ENCODE measurements at regions not wholly inside any gene's neighbourhood (a gene's known extent, or its start where the extent isn't known, plus 50 kb on each side); places are given as distances from the start of the nearest gene placed in this dataset.

DNA sequence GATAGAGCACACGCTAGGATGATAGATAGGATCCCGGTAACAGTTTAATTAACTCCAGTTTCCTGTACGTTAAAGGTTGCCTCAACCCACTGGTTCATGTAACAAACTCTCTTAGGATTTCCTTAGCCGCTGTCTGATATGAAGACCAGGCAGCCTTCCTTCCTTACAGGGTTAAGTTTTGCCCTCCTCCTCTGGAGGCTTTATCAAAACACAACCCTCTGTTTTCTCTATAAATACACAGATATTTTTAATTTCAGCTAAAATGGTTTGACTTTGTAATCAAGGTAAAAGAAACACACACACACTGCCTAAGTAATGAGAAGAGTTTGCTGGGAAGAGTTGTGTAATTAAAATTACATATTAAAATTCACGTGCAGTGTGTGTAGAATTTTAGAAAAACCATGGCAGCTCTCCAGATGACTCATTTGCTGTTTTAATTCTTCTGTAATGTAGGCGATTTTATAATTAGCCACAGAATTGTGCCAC, 369.8 kb downstream of the CSNK1G3 start (continued):
- TF ChIP-seq, protein P1, sequence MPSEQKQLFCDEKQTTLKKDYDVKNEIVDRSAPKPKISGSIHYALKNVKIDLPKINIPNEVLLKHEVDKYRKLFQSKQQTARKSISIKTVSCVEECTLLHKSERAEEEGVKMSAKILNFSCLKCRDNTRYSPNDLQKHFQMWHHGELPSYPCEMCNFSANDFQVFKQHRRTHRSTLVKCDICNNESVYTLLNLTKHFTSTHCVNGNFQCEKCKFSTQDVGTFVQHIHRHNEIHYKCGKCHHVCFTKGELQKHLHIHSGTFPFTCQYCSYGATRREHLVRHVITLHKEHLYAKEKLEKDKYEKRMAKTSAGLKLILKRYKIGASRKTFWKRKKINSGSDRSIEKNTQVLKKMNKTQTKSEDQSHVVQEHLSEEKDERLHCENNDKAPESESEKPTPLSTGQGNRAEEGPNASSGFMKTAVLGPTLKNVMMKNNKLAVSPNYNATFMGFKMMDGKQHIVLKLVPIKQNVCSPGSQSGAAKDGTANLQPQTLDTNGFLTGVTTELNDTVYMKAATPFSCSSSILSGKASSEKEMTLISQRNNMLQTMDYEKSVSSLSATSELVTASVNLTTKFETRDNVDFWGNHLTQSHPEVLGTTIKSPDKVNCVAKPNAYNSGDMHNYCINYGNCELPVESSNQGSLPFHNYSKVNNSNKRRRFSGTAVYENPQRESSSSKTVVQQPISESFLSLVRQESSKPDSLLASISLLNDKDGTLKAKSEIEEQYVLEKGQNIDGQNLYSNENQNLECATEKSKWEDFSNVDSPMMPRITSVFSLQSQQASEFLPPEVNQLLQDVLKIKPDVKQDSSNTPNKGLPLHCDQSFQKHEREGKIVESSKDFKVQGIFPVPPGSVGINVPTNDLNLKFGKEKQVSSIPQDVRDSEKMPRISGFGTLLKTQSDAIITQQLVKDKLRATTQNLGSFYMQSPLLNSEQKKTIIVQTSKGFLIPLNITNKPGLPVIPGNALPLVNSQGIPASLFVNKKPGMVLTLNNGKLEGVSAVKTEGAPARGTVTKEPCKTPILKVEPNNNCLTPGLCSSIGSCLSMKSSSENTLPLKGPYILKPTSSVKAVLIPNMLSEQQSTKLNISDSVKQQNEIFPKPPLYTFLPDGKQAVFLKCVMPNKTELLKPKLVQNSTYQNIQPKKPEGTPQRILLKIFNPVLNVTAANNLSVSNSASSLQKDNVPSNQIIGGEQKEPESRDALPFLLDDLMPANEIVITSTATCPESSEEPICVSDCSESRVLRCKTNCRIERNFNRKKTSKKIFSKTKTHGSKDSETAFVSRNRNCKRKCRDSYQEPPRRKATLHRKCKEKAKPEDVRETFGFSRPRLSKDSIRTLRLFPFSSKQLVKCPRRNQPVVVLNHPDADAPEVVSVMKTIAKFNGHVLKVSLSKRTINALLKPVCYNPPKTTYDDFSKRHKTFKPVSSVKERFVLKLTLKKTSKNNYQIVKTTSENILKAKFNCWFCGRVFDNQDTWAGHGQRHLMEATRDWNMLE (tag by site-specific recombination; conservative IDR thresholded peaks at IDR 0.05; ENCODE audit: low read depth) = 0 out of 2 replicates have a peak, but pooled peaks have one; percentile 20
- peak; percentile 57 for TF ChIP-seq WT1 (tag by site-specific recombination; IDR thresholded peaks at IDR 0.05)
- TF ChIP-seq, protein P2, sequence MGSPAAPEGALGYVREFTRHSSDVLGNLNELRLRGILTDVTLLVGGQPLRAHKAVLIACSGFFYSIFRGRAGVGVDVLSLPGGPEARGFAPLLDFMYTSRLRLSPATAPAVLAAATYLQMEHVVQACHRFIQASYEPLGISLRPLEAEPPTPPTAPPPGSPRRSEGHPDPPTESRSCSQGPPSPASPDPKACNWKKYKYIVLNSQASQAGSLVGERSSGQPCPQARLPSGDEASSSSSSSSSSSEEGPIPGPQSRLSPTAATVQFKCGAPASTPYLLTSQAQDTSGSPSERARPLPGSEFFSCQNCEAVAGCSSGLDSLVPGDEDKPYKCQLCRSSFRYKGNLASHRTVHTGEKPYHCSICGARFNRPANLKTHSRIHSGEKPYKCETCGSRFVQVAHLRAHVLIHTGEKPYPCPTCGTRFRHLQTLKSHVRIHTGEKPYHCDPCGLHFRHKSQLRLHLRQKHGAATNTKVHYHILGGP (tag by site-specific recombination; IDR thresholded peaks at IDR 0.05) = 0 out of 2 replicates have a peak, but pooled peaks have one; percentile 8
- no peak for TF ChIP-seq ZNF785 (tag by site-specific recombination; IDR thresholded peaks at IDR 0.05)
- TF ChIP-seq ZNF121 (tag by site-specific recombination; IDR thresholded peaks at IDR 0.05) = no peak
- TF ChIP-seq, protein P3, sequence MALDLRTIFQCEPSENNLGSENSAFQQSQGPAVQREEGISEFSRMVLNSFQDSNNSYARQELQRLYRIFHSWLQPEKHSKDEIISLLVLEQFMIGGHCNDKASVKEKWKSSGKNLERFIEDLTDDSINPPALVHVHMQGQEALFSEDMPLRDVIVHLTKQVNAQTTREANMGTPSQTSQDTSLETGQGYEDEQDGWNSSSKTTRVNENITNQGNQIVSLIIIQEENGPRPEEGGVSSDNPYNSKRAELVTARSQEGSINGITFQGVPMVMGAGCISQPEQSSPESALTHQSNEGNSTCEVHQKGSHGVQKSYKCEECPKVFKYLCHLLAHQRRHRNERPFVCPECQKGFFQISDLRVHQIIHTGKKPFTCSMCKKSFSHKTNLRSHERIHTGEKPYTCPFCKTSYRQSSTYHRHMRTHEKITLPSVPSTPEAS (tag by site-specific recombination; IDR thresholded peaks at IDR 0.05) = peak; percentile 32; the same call in 1 of the 2 replicates
- TF ChIP-seq ZNF571 (tag by site-specific recombination; IDR thresholded peaks at IDR 0.05) = no peak
- no peak for TF ChIP-seq ZNF585B (tag by site-specific recombination; IDR thresholded peaks at IDR 0.05)
- peak; percentile 53; the same call in 1 of the 2 replicates for TF ChIP-seq ZBTB17 (tag by site-specific recombination; IDR thresholded peaks at IDR 0.05)
- TF ChIP-seq ZNF561 (tag by site-specific recombination; IDR thresholded peaks at IDR 0.05; ENCODE audit: borderline replicate concordance) = no peak
- no peak for TF ChIP-seq SCRT2 (tag by site-specific recombination; IDR thresholded peaks at IDR 0.05)
- TF ChIP-seq, protein P4, sequence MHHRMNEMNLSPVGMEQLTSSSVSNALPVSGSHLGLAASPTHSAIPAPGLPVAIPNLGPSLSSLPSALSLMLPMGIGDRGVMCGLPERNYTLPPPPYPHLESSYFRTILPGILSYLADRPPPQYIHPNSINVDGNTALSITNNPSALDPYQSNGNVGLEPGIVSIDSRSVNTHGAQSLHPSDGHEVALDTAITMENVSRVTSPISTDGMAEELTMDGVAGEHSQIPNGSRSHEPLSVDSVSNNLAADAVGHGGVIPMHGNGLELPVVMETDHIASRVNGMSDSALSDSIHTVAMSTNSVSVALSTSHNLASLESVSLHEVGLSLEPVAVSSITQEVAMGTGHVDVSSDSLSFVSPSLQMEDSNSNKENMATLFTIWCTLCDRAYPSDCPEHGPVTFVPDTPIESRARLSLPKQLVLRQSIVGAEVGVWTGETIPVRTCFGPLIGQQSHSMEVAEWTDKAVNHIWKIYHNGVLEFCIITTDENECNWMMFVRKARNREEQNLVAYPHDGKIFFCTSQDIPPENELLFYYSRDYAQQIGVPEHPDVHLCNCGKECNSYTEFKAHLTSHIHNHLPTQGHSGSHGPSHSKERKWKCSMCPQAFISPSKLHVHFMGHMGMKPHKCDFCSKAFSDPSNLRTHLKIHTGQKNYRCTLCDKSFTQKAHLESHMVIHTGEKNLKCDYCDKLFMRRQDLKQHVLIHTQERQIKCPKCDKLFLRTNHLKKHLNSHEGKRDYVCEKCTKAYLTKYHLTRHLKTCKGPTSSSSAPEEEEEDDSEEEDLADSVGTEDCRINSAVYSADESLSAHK (tag by site-specific recombination; IDR thresholded peaks at IDR 0.05) = no peak
- peak; percentile 10; the same call in 1 of the 2 replicates for TF ChIP-seq BCL11A (tag by site-specific recombination; IDR thresholded peaks at IDR 0.05; ENCODE audit: low read depth)
- TF ChIP-seq, protein P5, sequence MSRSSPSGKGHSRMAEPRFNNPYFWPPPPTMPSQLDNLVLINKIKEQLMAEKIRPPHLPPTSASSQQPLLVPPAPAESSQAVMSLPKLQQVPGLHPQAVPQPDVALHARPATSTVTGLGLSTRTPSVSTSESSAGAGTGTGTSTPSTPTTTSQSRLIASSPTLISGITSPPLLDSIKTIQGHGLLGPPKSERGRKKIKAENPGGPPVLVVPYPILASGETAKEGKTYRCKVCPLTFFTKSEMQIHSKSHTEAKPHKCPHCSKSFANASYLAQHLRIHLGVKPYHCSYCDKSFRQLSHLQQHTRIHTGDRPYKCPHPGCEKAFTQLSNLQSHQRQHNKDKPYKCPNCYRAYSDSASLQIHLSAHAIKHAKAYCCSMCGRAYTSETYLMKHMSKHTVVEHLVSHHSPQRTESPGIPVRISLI (tag by site-specific recombination; IDR thresholded peaks at IDR 0.05) = no peak
- no peak for TF ChIP-seq ZNF155 (tag by site-specific recombination; IDR thresholded peaks at IDR 0.05)
- TF ChIP-seq, protein P6, sequence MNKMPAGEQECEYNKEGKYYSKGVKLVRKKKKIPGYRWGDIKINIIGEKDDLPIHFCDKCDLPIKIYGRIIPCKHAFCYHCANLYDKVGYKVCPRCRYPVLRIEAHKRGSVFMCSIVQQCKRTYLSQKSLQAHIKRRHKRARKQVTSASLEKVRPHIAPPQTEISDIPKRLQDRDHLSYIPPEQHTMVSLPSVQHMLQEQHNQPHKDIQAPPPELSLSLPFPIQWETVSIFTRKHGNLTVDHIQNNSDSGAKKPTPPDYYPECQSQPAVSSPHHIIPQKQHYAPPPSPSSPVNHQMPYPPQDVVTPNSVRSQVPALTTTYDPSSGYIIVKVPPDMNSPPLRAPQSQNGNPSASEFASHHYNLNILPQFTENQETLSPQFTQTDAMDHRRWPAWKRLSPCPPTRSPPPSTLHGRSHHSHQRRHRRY (tag by site-specific recombination; IDR thresholded peaks at IDR 0.05) = no peak
- TF ChIP-seq ZNF175 (tag by site-specific recombination; IDR thresholded peaks at IDR 0.05) = no peak
- TF ChIP-seq ZNF549 (tag by site-specific recombination; IDR thresholded peaks at IDR 0.05) = no peak

Measured in HEK293 (cell line).